ENCODE measurements at regions not wholly inside any gene's neighbourhood (a gene's known extent, or its start where the extent isn't known, plus 50 kb on each side); places are given as distances from the start of the nearest gene placed in this dataset.

GRCh38 chr6:90973188-90973587, 386.3 kb upstream of the MAP3K7 start:
- no peak overlapping the region for H3K4me3 Mint-ChIP-seq (ENCODE audit: unreplicated experiment)
- no TSS peak for BruUV-seq (replicated peaks)
- no peak for DNase-seq
- CTCF ChIA-PET: no interaction called here
- Histone ChIP-seq H3K4me3 (ENCODE audit: low read depth, low read length) (no peak overlapping the region), H3K27me3 (replicated peaks; ENCODE audit: control insufficient read depth, insufficient read depth, low read length) (no peaks in the 10 kb centered on the region), H3K9me3 (no peaks in the 10 kb centered on the region), H3K36me3 (ENCODE audit: control insufficient read depth, insufficient read depth, low read length) (no peaks in the 10 kb centered on the region), H3K4me1 (no peaks in the 10 kb centered on the region)
- H3K27ac Mint-ChIP-seq (ENCODE audit: unreplicated experiment): no peak overlapping the region
- H3K36me3 Mint-ChIP-seq (ENCODE audit: insufficient read depth, unreplicated experiment): no peaks in the 10 kb centered on the region
- peaks cover 4% of the 10 kb centered on the region for H3K27me3 Mint-ChIP-seq (ENCODE audit: insufficient read depth, unreplicated experiment)
- POLR2A ChIA-PET: no interaction called here
- TF ChIP-seq CTCF (IDR thresholded peaks at IDR 0.05; ENCODE audit: insufficient read depth in 1 of 2, low read depth in 1 of 2, low read length in 1 of 2, severe bottlenecking in 1 of 2, unreplicated experiment in 1 of 2): no peak
- no peaks in the 10 kb centered on the region for H3K9me3 Mint-ChIP-seq (ENCODE audit: unreplicated experiment)
- H3K4me1 Mint-ChIP-seq (ENCODE audit: low read depth, unreplicated experiment): no peaks in the 10 kb centered on the region
- intact Hi-C loops (cut with micrococcal nuclease; ENCODE audit: unreplicated experiment): no loop called here

- H3K27ac Mint-ChIP-seq (ENCODE audit: unreplicated experiment): no peak overlapping the region
- no peaks in the 10 kb centered on the region for H3K9me3 ChIP-seq
- no peaks in the 10 kb centered on the region for H3K9me3 Mint-ChIP-seq (ENCODE audit: unreplicated experiment)
- no peaks in the 10 kb centered on the region for H3K4me1 Mint-ChIP-seq (ENCODE audit: low read depth, unreplicated experiment)
- no peaks in the 10 kb centered on the region for H3K4me1 ChIP-seq
- no peaks in the 10 kb centered on the region for H3K36me3 ChIP-seq (ENCODE audit: control insufficient read depth, insufficient read depth, low read length)
- H3K4me3 Mint-ChIP-seq (ENCODE audit: unreplicated experiment): no peak overlapping the region
- ChIA-PET CTCF (no interaction called here), POLR2A (no interaction called here)
- no peaks in the 10 kb centered on the region for H3K36me3 Mint-ChIP-seq (ENCODE audit: insufficient read depth, unreplicated experiment)
- no peak for TF ChIP-seq CTCF (IDR thresholded peaks at IDR 0.05; ENCODE audit: insufficient read depth in 1 of 2, low read depth in 1 of 2, low read length in 1 of 2, severe bottlenecking in 1 of 2, unreplicated experiment in 1 of 2)
- no TSS peak for BruUV-seq (replicated peaks)
- DNase-seq: no peak
- H3K27me3 Mint-ChIP-seq (ENCODE audit: insufficient read depth, unreplicated experiment): peaks cover 4% of the 10 kb centered on the region
- no peaks in the 10 kb centered on the region for H3K27me3 ChIP-seq (replicated peaks; ENCODE audit: control insufficient read depth, insufficient read depth, low read length)
- intact Hi-C loops (cut with micrococcal nuclease; ENCODE audit: unreplicated experiment): no loop called here
- no peak overlapping the region for H3K4me3 ChIP-seq (ENCODE audit: low read depth, low read length)
Observed at GRCh38 chr6:90970672-90971071, 383.8 kb upstream of the MAP3K7 start.

DNA sequence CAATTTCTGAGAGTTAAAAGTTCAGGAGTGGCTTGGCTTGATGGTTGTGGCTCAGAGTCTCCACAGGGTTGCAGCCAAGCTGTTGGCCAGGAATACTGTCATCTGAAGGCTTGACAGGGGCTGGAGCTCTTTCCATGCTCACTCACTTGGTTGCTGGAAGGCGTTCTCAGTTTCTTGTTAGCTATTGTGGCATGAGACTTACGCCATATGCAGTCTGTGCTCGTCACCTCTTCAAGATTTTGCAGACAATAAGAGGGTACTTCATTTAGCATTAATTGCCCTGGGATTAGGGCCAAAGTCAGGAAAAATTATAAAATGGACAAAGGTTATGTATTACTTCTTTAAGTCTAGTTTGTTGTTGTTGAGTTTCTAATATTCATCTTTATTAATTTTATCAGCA, 380.6 kb upstream of the MAP3K7 start:
- BruUV-seq (replicated peaks): no TSS peak
- Histone ChIP-seq H3K4me1 (no peaks in the 10 kb centered on the region), H3K9me3 (no peaks in the 10 kb centered on the region), H3K27me3 (replicated peaks; ENCODE audit: control insufficient read depth, insufficient read depth, low read length) (no peaks in the 10 kb centered on the region), H3K4me3 (ENCODE audit: low read depth, low read length) (no peak overlapping the region), H3K36me3 (ENCODE audit: control insufficient read depth, insufficient read depth, low read length) (no peaks in the 10 kb centered on the region)
- TF ChIP-seq CTCF (IDR thresholded peaks at IDR 0.05; ENCODE audit: insufficient read depth in 1 of 2, low read depth in 1 of 2, low read length in 1 of 2, severe bottlenecking in 1 of 2, unreplicated experiment in 1 of 2): no peak
- Mint-ChIP-seq H3K9me3 (ENCODE audit: unreplicated experiment) (no peaks in the 10 kb centered on the region), H3K36me3 (ENCODE audit: insufficient read depth, unreplicated experiment) (no peaks in the 10 kb centered on the region), H3K4me1 (ENCODE audit: low read depth, unreplicated experiment) (no peaks in the 10 kb centered on the region), H3K27ac (ENCODE audit: unreplicated experiment) (no peak overlapping the region), H3K4me3 (ENCODE audit: unreplicated experiment) (no peak overlapping the region), H3K27me3 (ENCODE audit: insufficient read depth, unreplicated experiment) (peaks cover 4% of the 10 kb centered on the region)
- CTCF ChIA-PET: no interaction called here
- no peak for DNase-seq
- POLR2A ChIA-PET: no interaction called here
- intact Hi-C loops (cut with micrococcal nuclease; ENCODE audit: unreplicated experiment): no loop called here

Measured in Caco-2 (cell line).